GM12891 (cell line): ENCODE measurements at regions not wholly inside any gene's neighbourhood (a gene's known extent, or its start where the extent isn't known, plus 50 kb on each side); places are given as distances from the start of the nearest gene placed in this dataset.

Source experiments
- DNase-seq: peaks from one replicate; pipeline ENCODE4 v3.0.0; 2011; ENCODE audit warnings: low spot score; ENCODE audit not compliant: insufficient read length
- FAIRE-seq: peaks from 2 replicates; lab custom pipeline; 2011; peaks lifted over from hg19 to GRCh38; lab: Jason Lieb, UNC
- PAX5 ChIP-seq: IDR thresholded peaks from 2 replicates; pipeline ENCODE4 v1.6.1; 2011; ENCODE audit warnings: low read length, moderate library complexity, mild to moderate bottlenecking; ENCODE audit not compliant: insufficient read depth, severe bottlenecking
- POLR2A ChIP-seq: IDR thresholded peaks from 2 replicates; pipeline ENCODE4 v1.6.1; 2011; ENCODE audit warnings: low read depth, low read length, control low read depth
- POLR2AphosphoS5 ChIP-seq: IDR thresholded peaks from 2 replicates; pipeline ENCODE4 v1.6.1; 2011; ENCODE audit warnings: low read depth, low read length, control low read depth
- POU2F2 ChIP-seq: IDR thresholded peaks from 2 replicates; pipeline ENCODE4 v1.6.1; 2011; ENCODE audit warnings: low read depth, mild to moderate bottlenecking, control low read depth, low read length, moderate library complexity
- SPI1 ChIP-seq: IDR thresholded peaks from 2 replicates; pipeline ENCODE4 v1.6.1; 2011; ENCODE audit warnings: low read depth, low read length, control low read depth
- TAF1 ChIP-seq: IDR thresholded peaks from 2 replicates; pipeline ENCODE4 v1.6.1; 2011; ENCODE audit warnings: low read depth, low read length, control low read depth

GRCh38 chr5:158288272-158288657 lies 429.3 kb upstream of the CLINT1 start:
- no peak for FAIRE-seq
- TF ChIP-seq POLR2A (no peak), POLR2AphosphoS5 (no peak), PAX5 (no peak), TAF1 (no peak), POU2F2 (no peak), SPI1 (no peak)
- no peak for DNase-seq

DNA sequence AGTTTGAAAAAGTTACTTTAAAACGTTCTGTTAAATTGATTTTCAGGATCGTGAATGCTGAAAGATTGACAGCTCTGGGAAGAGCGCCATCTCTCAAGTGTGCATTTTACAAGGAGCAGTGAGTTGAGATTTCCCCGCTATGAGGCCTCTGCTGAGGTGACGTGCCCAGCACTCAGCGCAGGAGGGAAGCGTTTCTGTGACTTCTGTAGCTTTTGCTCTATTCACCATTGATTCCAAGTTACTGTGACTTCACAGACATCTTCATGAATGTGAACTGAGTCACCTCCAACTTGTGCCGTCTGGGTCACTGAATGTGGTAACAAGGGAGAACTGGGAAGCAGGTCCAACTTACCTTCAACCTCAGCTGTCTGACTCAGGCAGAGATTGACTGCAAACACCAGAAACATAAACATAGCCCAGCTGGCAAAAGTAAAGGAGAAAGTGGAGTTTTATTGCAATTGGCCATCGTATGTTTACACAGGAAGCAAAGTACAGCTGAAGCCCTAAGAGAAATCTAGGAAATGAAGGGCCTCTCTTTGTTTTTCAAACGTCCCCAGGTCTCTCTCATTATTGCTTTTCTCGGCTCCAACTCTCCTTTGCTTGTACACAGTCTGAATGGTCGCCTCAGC lies 428.8 kb upstream of the CLINT1 start:
- TF ChIP-seq POLR2A (no peak), POU2F2 (no peak), POLR2AphosphoS5 (no peak), PAX5 (no peak), SPI1 (no peak), TAF1 (no peak)
- FAIRE-seq: peak; percentile 61
- DNase-seq: no peak

GRCh38 chr5:158286827-158287226 lies 427.9 kb upstream of the CLINT1 start:
- FAIRE-seq: no peak
- no peak for DNase-seq
- TF ChIP-seq POLR2A (no peak), SPI1 (no peak), POU2F2 (no peak), TAF1 (no peak), POLR2AphosphoS5 (no peak), PAX5 (no peak)

DNA sequence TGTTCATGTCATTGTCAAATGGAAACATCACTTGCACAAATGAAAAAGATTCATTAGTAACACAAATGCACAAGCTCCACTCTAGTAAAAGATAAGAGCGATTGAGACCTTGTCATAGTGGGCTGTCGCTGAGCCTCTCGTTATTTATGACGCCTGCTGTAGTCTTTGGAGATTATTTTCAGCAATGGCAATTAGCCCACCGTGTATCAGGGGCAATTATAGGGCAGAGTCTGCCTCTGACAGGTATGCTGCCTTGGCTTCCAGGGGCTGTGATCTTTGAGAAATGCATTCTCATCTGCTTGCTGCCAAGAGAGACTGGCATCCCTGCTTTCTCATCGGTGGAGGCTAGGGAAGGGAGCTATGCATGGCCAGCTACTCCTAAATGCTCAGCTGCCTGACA lies 426.8 kb upstream of the CLINT1 start:
- no peak for FAIRE-seq

DNA sequence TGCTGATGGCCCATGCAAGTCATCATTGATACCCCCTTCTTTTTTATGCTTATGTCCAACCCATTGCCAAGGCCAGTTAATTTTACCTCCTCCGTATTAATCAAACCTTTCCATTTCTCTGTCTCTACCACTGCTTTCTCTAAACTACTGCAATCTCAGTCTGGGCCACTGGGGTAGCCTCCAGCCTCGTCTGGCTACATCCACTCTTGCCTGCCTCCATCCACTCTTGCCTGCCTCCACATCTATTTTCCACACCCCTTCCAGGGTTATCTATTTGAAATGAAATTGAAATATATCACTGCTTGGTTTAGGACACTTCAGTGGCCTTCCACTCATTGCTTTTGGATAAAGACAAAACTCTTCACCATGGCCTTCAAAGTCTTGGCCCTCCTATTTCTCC lies 425.3 kb upstream of the CLINT1 start:
- no peak for TF ChIP-seq POLR2A
- no peak for TF ChIP-seq POU2F2
- no peak for TF ChIP-seq POLR2AphosphoS5
- no peak for TF ChIP-seq SPI1
- no peak for TF ChIP-seq PAX5
- TF ChIP-seq TAF1: no peak
- FAIRE-seq: no peak
- DNase-seq: no peak

More for the DNA sequence above, 426.8 kb upstream of the CLINT1 start:
- TF ChIP-seq PAX5 (no peak), TAF1 (no peak), SPI1 (no peak), POLR2A (no peak), POU2F2 (no peak), POLR2AphosphoS5 (no peak)
- DNase-seq: no peak

GRCh38 chr5:158283397-158283796 lies 424.5 kb upstream of the CLINT1 start:
- DNase-seq (no peak), FAIRE-seq (no peak)
- no peak for TF ChIP-seq TAF1
- TF ChIP-seq POLR2AphosphoS5: no peak
- no peak for TF ChIP-seq POU2F2
- TF ChIP-seq POLR2A: no peak
- TF ChIP-seq PAX5: no peak
- no peak for TF ChIP-seq SPI1

DNA sequence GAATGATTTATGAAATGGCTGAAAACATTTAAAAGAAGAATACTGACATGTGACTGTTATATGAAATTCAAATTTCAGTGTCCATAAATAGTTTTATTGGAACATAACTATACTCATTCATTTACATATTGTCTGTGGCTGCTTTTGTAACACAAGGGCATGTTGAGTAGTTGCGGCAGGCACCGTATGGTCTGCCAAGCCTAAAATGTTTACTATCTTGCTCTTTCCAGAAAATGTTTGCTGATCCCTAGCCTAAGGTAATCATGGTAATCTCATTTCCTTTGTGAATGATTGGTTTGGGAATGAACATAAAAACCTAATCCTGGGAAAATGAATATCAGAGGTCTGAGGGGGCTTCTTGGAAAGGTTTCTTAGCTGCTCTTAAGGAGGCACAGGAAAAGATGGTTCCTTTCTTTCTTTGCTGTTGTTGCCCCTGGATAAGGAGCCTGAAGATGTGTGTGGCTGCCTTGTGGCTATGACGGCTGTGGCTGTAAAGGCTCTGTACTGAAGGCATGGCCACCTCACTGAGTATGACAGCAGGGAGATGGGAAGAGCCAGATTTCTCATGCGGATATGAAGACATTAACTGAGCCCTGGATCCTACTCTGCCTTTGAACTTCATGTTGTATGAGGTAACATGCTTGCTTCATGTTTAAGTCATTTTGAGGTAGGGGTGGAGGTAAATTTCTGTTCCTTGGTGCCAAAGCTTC lies 419.4 kb upstream of the CLINT1 start:
- DNase-seq: no peak
- TF ChIP-seq TAF1: no peak
- FAIRE-seq: no peak

DNA sequence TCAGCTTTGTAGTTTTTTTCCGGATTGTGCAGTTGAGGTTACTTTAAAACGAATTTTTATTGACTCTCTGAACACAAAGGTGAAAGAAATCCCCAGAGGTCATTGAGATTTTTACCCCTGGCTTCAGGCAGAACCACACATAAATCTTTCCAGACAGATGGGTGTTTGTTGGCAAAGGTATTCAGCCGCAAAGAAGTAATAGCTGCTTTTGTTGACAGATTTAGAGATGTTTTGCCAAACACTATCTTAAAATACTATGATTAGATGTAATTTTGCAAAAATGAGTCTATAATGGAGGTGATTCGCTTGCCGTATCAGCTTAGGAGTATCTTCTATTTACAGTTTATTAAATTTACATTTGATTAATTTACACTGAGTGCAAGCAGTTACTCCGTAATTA lies 418.3 kb upstream of the CLINT1 start:
- TF ChIP-seq POLR2A (no peak), SPI1 (no peak), POLR2AphosphoS5 (no peak), PAX5 (no peak), TAF1 (no peak), POU2F2 (no peak)
- FAIRE-seq (no peak), DNase-seq (no peak)

DNA sequence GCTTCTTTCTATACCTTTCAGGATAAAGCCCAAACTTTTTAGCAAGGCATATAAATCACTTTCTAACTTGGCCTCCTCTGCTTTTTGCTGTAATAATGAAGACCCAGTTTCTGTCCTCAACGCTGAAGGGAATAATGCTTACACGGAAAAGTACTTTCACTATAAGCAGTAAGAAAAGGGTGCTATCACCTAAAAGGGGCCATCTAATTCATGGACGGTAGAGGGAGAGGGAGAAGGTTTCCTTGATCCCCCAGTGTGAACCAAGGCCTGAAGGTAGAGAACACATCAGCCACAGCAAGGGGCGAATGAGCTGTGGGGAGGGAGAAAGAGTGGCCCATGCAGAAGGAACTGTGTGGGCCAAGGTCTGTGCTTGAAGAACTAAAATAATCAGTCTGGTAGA lies 417.7 kb upstream of the CLINT1 start:
- no peak for FAIRE-seq
- no peak for DNase-seq
- no peak for TF ChIP-seq POU2F2
- TF ChIP-seq POLR2AphosphoS5: no peak
- TF ChIP-seq PAX5: no peak
- no peak for TF ChIP-seq SPI1
- no peak for TF ChIP-seq TAF1
- TF ChIP-seq POLR2A: no peak

GRCh38 chr5:158275511-158275910 lies 416.6 kb upstream of the CLINT1 start:
- FAIRE-seq (no peak), DNase-seq (no peak)
- TF ChIP-seq POU2F2 (no peak), POLR2A (no peak), TAF1 (no peak), POLR2AphosphoS5 (no peak), SPI1 (no peak), PAX5 (no peak)
